Smooth muscle cell (in vitro differentiated cells): ENCODE measurements at regions not wholly inside any gene's neighbourhood (a gene's known extent, or its start where the extent isn't known, plus 50 kb on each side); places are given as distances from the start of the nearest gene placed in this dataset.

Source experiments
- DNase-seq: peaks from one replicate; lab custom pipeline; 2025; ENCODE audit not compliant: unreplicated experiment; lab: John Stamatoyannopoulos, UW
- H2AFZ ChIP-seq: fragments of 200-600 bp; sonication (generic); 2 replicates; pipeline ENCODE4 v1.6.0; 2016; ENCODE audit warnings: antibody characterized with exemption, low read depth, mild to moderate bottlenecking
- H3F3A ChIP-seq: fragments of 200-600 bp; sonication (generic); 2 replicates; pipeline ENCODE4 v1.6.0; 2017; ENCODE audit warnings: antibody characterized with exemption, low read depth
- H3K27ac ChIP-seq: fragments of 200-600 bp; sonication (generic); 2 replicates; pipeline ENCODE4 v1.5.1; 2016; ENCODE audit warnings: low read depth, mild to moderate bottlenecking
- H3K27me3 ChIP-seq: fragments of 200-600 bp; sonication (generic); 2 replicates; pipeline ENCODE4 v1.6.1; 2016; ENCODE audit warnings: low read depth, mild to moderate bottlenecking
- H3K36me3 ChIP-seq: fragments of 200-600 bp; sonication (generic); 2 replicates; pipeline ENCODE4 v1.5.1; 2016; ENCODE audit warnings: low read depth
- H3K4me1 ChIP-seq: fragments of 200-600 bp; sonication (generic); 2 replicates; pipeline ENCODE4 v1.5.1; 2016; ENCODE audit warnings: low read depth
- H3K4me2 ChIP-seq: fragments of 200-600 bp; sonication (generic); 2 replicates; pipeline ENCODE4 v1.6.0; 2016; ENCODE audit warnings: mild to moderate bottlenecking
- H3K4me3 ChIP-seq: fragments of 200-600 bp; sonication (generic); 2 replicates; pipeline ENCODE4 v1.5.1; 2016; ENCODE audit warnings: mild to moderate bottlenecking
- H3K79me2 ChIP-seq: fragments of 200-600 bp; sonication (generic); 2 replicates; pipeline ENCODE4 v1.6.0; 2016; ENCODE audit warnings: low read depth, mild to moderate bottlenecking
- H3K9ac ChIP-seq: fragments of 200-600 bp; sonication (generic); 2 replicates; pipeline ENCODE4 v1.6.0; 2016; ENCODE audit warnings: low read depth
- H3K9me3 ChIP-seq: fragments of 200-600 bp; sonication (generic); replicated peaks from 2 replicates; pipeline ENCODE4 v1.5.1; 2016; ENCODE audit warnings: low read depth
- H4K20me1 ChIP-seq: fragments of 200-600 bp; sonication (generic); 2 replicates; pipeline ENCODE4 v1.6.0; 2016; ENCODE audit warnings: low read depth
- CTCF ChIP-seq: fragments of 200-600 bp; sonication (generic); IDR thresholded peaks from 2 replicates; pipeline ENCODE4 v1.5.1; 2017; ENCODE audit warnings: borderline replicate concordance, mild to moderate bottlenecking, antibody characterized with exemption; ENCODE audit not compliant: insufficient read depth, poor library complexity, severe bottlenecking
- WGBS: methylation state at CpG from one replicate; pipeline ENCODE4 v1.1.7; 2016; ENCODE audit warnings: low lambda C conversion rate; 5-methylcytosine and 5-hydroxymethylcytosine counted together

DNA sequence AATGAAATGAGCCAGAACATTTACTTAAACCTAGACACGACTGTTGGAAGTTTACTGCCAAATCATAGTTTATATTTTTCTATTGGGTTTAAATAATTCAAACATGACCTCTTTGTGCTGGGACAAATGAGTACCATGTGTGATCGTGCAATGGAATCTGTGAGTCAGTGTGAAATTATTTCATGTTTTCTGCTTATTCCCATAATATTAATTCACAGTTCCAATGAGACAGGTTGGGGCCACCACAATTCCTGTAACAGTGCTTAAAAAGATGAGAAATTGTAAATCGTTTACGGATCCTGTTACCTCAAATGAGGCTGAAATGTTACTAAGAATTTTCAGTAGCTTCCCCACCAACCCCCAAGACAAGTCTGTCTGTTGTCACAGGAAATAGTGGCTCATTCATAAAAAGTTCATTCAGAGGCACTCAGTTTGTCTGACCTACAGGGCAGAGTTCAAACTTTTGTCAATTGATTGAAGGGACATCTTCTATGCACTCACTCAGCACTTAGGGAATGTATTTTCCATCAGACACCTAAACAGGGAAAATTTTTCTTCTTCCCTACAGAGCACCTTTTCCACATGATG lies 563.9 kb upstream of the ADAMTS16 start:
- no peak for DNase-seq
- no peak for TF ChIP-seq CTCF
- 74% methylated on average over 4 of the region's 4 CpGs for WGBS
- no peak overlapping the region for H3K4me2 ChIP-seq
- H3K27ac ChIP-seq: no peak overlapping the region
- H2AFZ ChIP-seq: no peak overlapping the region
- no peak overlapping the region for H3K9ac ChIP-seq
- H3K79me2 ChIP-seq: no peaks in the 10 kb centered on the region
- H3K4me1 ChIP-seq: no peaks in the 10 kb centered on the region
- H3K4me3 ChIP-seq: no peak overlapping the region
- H3K27me3 ChIP-seq: no peaks in the 10 kb centered on the region
- no peaks in the 10 kb centered on the region for H3K9me3 ChIP-seq
- no peaks in the 10 kb centered on the region for H3K36me3 ChIP-seq
- H3F3A ChIP-seq: no peaks in the 10 kb centered on the region
- H4K20me1 ChIP-seq: no peaks in the 10 kb centered on the region

GRCh38 chr5:4576908-4577307 lies 563.2 kb upstream of the ADAMTS16 start:
- WGBS: 89% methylated on average over 14 of the region's 14 CpGs
- no peak overlapping the region for H3K4me3 ChIP-seq
- no peaks in the 10 kb centered on the region for H3K4me1 ChIP-seq
- no peak overlapping the region for H2AFZ ChIP-seq
- H4K20me1 ChIP-seq: no peaks in the 10 kb centered on the region
- H3K27ac ChIP-seq: no peak overlapping the region
- no peaks in the 10 kb centered on the region for H3K9me3 ChIP-seq
- H3K36me3 ChIP-seq: no peaks in the 10 kb centered on the region
- H3K79me2 ChIP-seq: no peaks in the 10 kb centered on the region
- no peak for DNase-seq
- no peak overlapping the region for H3K9ac ChIP-seq
- no peaks in the 10 kb centered on the region for H3K27me3 ChIP-seq
- H3F3A ChIP-seq: no peaks in the 10 kb centered on the region
- H3K4me2 ChIP-seq: no peak overlapping the region
- no peak for TF ChIP-seq CTCF

DNA sequence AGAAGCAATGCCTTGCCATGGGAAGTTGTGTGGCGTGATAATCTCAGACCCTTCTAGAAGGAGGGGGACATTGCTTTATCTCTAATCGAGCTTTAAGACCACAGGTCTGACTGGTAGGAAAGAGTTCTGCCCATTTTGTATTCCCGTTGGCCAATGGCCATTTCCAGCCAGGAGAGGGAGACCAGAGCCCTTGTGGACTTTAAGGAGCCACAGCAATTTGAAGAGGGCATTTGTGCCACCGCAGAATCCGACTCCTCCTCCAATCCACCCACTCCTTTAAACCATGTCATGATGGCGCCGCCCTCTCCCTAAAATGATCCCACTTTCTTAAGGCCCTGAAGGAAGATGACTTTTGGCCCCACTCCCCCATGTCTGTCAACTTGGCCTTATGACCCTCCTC lies 560.5 kb upstream of the ADAMTS16 start:
- Histone ChIP-seq H3K27ac (no peak overlapping the region), H3K4me1 (no peaks in the 10 kb centered on the region), H3K9ac (no peak overlapping the region), H3K36me3 (no peaks in the 10 kb centered on the region), H3K27me3 (no peaks in the 10 kb centered on the region), H3K4me2 (no peak overlapping the region), H2AFZ (no peak overlapping the region), H3F3A (no peaks in the 10 kb centered on the region), H3K79me2 (no peaks in the 10 kb centered on the region), H3K9me3 (no peaks in the 10 kb centered on the region), H4K20me1 (no peaks in the 10 kb centered on the region), H3K4me3 (no peak overlapping the region)
- 91% methylated on average over 7 of the region's 7 CpGs for WGBS
- no peak for TF ChIP-seq CTCF
- DNase-seq: no peak

DNA sequence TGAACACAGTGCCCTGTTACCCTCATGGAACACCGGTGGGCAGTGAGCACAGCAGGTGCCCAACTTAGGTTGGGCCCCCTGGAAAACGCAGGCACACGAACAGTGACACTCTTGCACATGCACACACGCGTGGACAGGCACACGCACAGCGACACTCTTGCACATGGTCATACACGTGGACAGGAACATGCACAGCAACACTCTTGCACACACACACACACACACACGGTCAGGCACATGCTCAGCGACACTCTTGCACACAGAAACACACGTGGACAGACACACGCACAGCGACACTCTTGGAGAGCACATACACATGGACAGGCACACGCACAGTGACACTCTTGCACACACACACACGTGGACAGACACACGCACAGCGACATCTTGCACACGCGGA lies 559.4 kb upstream of the ADAMTS16 start:
- Histone ChIP-seq H3K9ac (no peak overlapping the region), H3K27me3 (no peaks in the 10 kb centered on the region), H3K4me3 (no peak overlapping the region), H2AFZ (no peak overlapping the region), H3K27ac (no peak overlapping the region), H3K4me2 (no peak overlapping the region), H3K9me3 (no peaks in the 10 kb centered on the region), H3K4me1 (no peaks in the 10 kb centered on the region), H3K36me3 (no peaks in the 10 kb centered on the region), H3K79me2 (no peaks in the 10 kb centered on the region), H4K20me1 (no peaks in the 10 kb centered on the region), H3F3A (no peaks in the 10 kb centered on the region)
- 92% methylated on average over 18 of the region's 19 CpGs for WGBS
- TF ChIP-seq CTCF: no peak
- DNase-seq: no peak
